ENCODE measurements at regions not wholly inside any gene's neighbourhood (a gene's known extent, or its start where the extent isn't known, plus 50 kb on each side); places are given as distances from the start of the nearest gene placed in this dataset.

DNA sequence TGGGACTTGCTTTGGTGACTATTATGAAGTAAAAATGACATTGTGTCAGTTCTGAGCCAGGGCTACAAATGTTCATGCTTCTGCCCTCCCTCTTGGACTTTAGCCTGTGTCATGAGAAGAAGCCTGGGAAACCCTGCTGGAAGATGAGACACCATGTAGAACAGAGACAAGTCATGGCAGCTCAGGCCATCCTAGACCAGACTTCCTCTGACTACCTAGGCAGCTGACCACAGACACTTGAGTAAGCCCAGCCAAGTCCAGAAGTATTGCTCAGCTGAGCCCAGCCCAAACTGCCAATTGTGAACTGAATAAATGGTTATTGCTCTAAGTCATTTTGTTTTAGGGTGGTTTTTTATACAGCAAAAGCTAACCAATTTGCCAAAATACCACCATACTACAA lies 467.6 kb upstream of the CNKSR2 start:
- no peak for FAIRE-seq
- DNase-seq (ENCODE audit: extremely low spot score, insufficient read length, low read depth): no peak

DNA sequence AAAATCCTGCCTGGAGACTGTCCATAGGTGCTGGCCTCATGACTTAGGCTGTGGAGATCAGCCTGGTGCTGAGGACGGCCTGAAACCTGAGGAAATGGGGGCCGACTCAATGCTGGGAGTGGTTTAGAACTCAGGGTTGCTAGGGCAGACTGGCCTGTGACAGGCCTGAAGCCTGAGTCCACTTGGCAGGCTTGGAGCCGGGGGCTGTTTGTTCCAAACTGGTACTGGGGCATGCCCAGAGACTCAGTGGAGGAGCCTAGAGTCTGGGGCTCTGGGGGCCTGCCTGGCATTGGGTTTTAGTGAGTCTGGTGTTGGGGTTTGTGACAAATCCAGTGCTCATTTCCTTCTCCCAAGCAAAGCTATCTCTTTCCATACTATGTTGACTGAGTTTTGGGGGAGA lies 489.7 kb upstream of the CNKSR2 start:
- no peak for DNase-seq (ENCODE audit: extremely low spot score, insufficient read length, low read depth)
- FAIRE-seq: no peak

DNA sequence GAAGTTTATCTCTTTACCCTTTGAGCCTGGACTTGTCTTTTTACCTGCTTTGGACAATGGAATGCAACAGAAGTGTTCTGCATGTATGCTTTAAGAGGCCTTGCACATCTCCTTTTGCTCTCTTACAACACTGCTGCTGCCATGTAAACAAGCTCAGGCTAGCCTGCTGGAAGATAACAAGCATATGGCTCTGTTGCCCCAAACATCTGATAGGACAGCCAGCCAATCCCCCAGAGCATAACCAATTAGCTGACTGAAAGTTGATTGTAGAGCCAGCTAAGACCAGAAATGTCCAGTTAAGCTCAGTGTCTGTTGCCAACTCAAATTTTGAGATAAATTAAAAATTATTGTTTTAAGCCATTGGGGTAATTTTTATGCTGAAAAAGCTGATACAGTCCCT lies 510.6 kb upstream of the CNKSR2 start:
- FAIRE-seq: no peak
- DNase-seq (ENCODE audit: extremely low spot score, insufficient read length, low read depth): no peak

DNA sequence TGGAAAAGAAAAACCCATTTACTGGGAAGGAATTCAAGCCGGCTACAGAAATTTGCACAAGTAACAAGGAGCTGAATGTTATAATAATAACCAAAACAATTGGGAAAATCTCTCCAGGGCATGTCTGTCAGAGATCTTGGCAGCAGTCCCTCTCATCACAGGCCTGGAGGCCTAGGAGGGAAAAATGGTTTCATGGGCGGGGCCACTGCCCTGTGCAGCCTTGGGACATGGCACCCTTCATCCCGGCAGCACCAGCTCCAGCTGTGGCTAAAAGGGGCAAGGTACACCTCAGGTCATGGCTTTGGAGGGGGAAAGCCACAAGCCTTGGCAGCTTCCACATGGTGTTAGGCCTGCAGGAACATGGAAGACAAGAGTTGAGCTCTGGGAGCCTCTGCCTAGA lies 513.1 kb upstream of the CNKSR2 start:
- FAIRE-seq (no peak), DNase-seq (ENCODE audit: extremely low spot score, insufficient read length, low read depth) (no peak)

DNA sequence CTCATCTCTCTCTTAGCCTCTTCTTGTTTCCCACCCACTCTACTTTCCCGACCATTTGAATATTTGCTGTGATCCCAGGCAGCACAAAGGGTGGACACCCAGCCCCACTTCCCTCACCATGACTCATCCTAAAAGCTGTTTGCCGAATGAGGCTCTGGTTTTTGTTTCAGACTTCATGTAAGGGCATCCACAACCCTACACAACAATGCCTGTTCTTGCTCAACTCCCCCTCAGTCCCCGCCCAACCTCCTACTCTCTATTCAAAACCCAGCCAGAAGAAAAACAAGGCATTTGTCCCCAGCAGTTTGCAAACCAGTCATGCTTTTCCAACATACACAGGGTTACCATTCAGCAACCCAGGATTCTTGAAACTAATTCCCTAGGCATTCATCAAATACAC lies 516.5 kb upstream of the CNKSR2 start:
- DNase-seq (ENCODE audit: extremely low spot score, insufficient read length, low read depth) (no peak), FAIRE-seq (no peak)

DNA sequence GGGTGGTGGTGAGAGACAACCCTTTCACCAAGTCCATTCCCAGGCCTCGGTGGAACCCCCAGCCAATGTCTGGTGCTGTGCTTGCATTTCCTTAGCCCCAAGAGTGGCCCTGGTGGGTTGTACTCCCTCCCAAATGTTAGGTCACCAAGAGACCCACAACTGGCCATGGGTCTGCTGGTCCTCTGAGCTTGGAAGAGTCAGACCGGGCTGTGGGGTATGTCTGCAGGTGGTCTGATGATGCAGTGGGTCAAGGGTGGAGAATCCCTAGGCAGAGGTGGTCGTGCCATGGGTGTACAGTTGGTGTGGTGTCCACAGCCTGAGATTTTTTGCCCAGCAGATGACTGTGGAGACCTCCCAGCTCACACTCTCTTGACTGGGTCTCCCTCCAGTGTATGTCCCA lies 535.7 kb upstream of the CNKSR2 start:
- DNase-seq (ENCODE audit: extremely low spot score, insufficient read length, low read depth) (no peak), FAIRE-seq (no peak)

DNA sequence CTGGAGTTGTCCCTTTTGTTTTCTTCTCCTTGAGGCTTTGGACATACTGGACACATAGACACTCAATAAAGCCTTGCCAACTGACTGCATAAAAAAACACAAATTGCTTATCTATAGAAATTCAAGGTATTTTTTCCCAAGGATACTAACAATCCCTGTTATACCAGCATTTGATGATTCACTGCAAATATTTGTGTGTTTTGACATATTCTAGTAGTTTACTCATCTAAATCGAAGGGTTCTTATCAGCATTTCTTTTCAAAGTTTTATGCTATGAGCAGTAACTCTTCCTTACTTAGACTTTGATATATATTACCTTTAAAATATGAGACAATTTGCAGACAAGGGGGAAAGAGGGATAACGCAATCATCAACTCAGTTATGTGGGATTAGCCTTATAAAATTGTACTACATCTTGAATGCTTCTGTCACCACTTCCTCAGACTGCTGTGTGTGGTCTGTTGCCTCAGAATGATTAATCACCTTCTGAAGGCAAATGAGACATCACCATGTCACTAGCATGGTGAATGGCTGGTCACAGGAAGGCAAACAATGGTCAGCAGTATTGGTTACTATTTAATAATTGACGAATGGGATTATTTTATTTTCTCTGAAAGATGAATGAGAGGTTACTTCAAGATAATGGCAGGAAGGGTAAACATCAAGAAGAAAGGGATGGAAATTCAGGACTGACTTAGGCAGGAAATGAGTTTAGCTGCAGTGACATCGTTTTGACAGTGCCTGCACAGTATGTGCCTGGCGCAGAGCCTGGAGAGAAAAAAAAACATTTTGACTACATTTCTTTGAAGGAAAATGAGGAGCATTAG lies 544.3 kb upstream of the CNKSR2 start:
- FAIRE-seq (no peak), DNase-seq (ENCODE audit: extremely low spot score, insufficient read length, low read depth) (no peak)

DNA sequence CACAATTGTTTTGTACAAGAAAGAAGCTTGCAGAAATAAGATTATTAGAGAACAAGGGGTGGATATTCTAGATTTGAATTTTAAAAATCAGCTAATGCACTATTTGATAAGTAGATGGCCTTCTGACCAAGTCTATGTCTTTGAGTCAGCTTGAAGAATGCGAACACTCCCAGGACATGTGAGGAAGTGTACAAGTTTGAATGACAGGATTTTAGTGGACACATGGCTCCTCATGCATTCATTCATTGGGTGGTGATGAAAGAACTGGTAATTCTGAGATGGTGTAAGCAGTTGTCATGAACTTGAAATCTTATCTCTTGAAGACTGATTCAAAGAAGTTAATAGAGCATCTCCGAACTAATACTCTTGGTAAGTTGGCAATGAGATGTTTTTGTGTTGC lies 548.2 kb upstream of the CNKSR2 start:
- no peak for DNase-seq (ENCODE audit: extremely low spot score, insufficient read length, low read depth)
- FAIRE-seq: no peak

DNA sequence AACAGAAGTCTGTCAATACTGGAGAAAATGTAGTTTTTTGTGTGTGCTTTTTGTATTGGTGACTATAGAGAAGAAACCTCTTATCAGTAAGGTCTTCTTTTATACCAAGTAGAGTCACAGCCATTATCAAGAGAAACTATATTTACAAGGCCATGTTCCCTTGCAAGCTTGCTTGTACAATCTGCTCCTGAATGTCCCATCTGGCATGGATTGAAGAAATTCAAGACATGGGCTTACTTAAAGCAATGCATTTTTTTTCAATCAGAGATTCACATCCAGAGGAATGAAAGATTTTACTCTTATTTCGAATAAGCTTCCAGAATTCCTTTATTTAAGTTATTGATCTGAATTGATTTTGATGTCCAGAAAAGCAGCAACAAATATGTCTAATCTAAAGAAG lies 537.3 kb upstream of the RPS6KA3 start:
- DNase-seq (ENCODE audit: extremely low spot score, insufficient read length, low read depth) (no peak), FAIRE-seq (no peak)

DNA sequence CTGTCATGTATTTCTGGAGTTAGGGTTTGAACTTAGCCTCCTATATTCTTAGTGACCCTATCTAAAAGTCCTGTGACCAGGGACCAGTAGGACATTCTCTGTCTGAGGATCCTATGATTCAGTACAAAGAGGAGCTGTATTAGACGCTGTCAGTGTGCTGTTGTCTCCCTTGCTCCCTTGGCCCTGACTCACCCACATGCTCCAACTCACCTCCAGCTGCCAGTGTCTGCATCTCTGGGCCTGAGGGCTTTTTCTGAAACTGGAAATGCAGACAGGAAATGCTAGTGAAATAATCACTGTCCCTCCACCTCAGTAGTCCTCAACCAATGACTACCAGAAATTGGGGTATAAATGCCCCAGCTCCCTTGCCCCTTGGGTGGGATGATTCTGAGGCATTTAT lies 535.3 kb upstream of the RPS6KA3 start:
- DNase-seq (ENCODE audit: extremely low spot score, insufficient read length, low read depth) (no peak), FAIRE-seq (no peak)

DNA sequence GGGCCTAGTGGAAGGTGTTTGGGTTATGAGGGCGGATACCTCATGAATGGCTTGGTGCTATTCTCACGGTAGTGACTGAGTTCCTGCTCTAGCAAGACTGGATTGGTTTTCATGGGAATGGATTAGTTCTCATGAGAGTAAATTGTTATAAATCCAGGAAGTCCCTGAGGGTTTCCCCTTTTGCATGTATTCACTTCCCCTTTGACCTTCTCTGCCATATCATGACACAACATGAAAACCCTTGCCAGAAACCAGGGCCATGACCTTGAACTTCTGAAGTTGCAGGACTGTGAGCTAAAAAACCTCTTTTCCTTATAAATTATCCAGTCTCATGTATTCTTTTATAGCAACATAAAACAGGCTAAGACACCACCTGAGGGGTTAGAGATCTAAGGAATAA lies 529.7 kb upstream of the RPS6KA3 start:
- no peak for DNase-seq (ENCODE audit: extremely low spot score, insufficient read length, low read depth)
- FAIRE-seq: peak; percentile 24

DNA sequence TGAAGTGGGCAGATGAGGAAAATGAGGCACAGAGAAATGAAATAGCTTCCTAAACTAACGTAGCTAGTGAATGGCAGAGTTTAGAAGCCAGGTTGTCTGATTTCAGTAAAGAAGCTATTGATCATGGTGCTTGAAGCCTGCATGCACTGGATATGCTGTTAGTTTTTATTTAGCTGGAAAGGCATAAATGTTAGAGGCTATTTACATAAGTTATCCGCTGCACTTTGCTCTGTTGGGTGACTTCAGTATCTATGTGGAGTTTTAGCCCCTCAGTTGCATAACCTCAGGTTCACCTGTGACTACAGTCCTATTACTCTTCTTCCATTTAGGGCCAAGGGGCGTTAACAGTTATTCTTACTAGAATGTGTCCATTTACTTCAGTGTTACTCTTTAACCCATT lies 522.4 kb upstream of the RPS6KA3 start:
- FAIRE-seq: no peak
- DNase-seq (ENCODE audit: extremely low spot score, insufficient read length, low read depth): no peak

DNA sequence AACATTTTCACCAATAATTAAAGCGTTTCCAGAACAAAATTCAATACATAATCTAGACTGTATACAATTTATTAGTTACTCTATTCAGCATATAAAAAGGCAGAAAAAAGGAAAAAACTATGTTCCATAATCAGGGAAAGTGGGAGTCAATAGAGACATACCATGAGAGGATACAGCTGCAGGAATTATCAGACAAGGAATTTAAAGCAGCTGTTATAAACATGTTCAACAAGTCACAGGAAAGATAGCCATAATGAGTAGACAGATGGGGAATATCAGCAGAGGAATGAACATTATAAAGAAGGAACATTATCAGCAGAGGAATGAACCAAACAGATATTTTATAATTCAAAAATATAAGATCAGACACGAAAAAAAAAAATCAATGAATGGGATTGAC lies 500.6 kb upstream of the RPS6KA3 start:
- DNase-seq (ENCODE audit: extremely low spot score, insufficient read length, low read depth): no peak
- no peak for FAIRE-seq

DNA sequence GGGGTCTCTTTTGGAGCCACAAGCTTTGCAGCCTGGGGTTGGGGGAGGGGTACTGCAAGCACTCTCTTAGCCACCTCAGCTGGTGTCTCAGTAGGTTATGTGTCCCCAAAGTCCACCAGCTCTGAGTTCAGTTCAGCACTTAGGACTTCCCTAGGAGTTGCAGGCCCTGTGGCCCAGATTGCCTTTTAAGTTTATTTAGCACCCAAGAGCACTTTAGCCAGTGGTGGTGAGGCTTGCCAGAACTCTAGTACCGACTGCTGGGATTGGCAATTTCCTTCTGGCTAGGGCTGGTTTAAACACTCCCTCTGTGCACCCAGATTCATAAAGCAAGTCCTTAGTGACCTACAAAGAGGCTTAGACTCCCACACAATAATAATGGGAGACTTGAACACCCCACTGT lies 489.9 kb upstream of the RPS6KA3 start:
- DNase-seq (ENCODE audit: extremely low spot score, insufficient read length, low read depth) (no peak), FAIRE-seq (no peak)

DNA sequence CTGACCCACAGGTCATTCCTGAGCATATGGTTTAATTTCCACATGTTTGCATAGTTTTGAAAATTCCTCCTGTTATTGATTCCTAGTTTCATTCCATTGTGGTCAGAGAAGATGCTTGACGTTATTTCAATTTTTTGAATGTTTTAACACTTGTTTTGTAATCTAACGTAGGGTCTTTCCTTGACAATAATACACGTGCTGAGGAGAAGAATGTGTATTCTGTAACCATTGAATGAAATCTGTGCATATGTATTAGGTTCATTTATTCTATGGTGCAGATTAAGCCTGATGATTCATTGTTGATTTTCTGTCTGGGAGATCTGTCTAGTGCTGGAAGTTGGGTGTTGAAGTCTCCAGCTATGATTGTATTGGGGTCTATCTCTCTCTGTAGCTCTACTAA lies 486.4 kb upstream of the RPS6KA3 start:
- FAIRE-seq: no peak
- no peak for DNase-seq (ENCODE audit: extremely low spot score, insufficient read length, low read depth)

DNA sequence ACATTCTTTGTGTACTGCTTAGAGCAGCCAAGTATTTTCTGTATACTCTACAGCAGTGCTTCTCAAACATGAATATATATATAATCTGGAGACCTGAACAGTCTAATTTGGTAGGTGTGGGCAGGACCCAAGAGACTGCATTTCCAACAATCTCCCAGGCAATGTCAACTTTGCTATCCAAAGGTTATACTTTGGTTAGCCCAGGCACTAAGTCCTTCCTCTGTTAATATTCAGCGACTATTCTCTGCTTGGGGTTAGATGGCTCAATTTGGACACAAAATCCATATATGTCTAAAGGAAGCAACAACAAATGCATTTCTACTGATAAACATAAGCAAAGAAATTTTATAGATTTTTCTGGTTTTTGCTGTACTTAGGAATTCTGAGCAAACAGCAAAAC lies 480.0 kb upstream of the RPS6KA3 start:
- DNase-seq (ENCODE audit: extremely low spot score, insufficient read length, low read depth) (no peak), FAIRE-seq (no peak)

DNA sequence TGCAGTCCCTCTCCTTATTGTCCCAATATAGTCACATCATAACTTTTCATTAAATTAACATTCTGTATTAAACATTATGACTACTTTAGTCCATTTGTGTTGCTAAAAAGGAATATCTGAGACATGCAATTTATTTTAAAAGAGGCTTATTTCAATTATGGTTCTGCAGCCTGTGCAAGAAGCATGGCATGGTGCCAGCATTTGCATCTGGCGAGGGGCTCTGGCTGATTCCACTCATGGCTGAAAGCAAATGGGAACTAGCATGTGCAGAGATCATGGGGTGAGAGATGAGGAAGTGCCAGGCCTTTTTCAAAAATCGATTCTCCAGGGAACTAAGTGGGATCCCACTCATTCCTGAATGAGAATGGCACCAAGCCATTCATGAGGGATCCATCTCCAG lies 476.3 kb upstream of the RPS6KA3 start:
- no peak for FAIRE-seq
- DNase-seq (ENCODE audit: extremely low spot score, insufficient read length, low read depth): no peak

DNA sequence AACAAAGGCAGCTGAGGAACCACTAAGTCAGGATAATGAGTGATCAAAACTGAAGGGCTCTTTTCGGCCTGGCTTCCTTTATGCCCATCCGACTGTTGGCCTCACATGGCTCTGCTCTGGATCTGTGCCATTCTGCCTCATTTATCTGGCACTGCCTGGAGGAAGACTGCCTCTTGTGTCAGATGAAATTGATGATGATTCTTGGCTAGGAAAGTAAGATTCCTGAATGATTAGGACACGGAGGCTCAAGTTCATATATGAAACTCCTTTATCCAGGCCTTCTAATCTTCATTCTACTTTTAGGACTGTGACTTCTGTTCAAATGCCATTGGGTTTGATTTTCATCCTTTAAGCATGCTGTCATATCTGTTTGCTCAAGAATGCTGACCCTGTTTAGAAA lies 475.4 kb upstream of the RPS6KA3 start:
- FAIRE-seq: no peak
- DNase-seq (ENCODE audit: extremely low spot score, insufficient read length, low read depth): no peak

DNA sequence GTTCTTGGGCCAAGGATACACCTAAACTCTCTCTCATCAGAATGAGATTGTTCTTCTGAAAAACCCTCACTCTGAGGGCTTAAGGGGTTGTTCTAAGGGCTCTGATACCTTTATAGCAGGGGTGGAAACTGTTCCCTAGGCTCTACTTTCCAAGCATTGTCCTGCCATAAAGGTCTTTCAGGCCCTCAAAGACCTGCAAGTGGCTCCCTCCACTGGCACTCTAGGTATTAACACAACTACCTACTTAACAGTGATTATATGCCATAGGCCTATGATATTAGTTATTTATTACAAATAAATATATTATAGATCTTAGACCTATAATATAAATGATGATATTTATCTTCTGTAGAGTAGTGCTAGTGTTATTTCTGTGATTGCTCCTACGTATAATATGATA lies 473.7 kb upstream of the RPS6KA3 start:
- FAIRE-seq (no peak), DNase-seq (ENCODE audit: extremely low spot score, insufficient read length, low read depth) (no peak)

DNA sequence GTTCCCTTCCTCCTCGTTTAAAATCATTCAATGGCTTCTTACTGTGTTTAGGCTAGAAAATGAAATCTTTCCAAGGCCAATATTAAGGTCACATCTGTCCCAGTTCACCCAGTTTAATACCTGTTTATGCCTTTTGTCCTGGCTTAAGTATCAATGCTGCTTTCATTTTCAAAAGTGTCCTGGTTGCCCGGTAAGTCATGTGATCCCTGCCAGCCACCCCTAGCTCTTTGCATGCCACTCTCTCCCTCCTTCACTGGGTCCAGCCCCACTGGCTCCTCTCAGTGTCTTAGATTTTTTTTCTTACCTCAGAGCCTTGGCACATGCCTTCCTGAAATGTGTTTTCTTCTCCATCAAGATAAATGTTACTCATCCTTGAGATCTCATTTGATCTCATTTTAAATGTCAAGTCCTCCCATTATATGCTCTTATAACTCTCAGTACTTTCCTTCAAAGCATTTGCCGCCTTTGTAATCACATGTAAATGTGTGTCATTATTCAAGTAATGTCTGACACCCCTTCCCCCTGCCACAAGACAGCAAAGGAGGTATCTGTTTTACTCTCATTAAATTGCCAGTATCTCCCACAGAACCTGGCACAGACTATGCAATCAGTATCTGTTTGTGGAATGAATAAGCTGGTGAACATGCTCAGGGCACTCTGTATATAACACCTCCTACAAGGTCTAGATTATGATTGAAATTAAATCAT lies 472.5 kb upstream of the RPS6KA3 start:
- no peak for FAIRE-seq
- no peak for DNase-seq (ENCODE audit: extremely low spot score, insufficient read length, low read depth)

DNA sequence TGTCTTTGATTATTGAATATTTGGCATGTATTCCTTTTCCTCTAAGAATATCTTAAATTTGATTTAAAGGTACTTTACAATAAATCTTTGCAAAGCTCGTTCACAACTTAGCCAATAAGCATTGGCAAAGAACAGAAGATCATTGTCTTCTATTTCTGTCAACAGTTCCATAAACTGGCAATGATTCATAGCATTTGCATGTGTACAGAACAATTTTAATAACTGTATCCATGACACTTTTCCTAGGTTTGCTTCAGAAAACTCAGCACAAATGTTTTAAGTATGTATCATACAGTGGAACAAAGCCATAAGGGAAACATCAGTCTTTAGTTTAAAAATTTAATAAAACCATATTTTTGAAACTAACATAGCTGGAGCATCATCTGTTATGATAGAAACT lies 462.7 kb upstream of the RPS6KA3 start:
- FAIRE-seq: no peak
- no peak for DNase-seq (ENCODE audit: extremely low spot score, insufficient read length, low read depth)

DNA sequence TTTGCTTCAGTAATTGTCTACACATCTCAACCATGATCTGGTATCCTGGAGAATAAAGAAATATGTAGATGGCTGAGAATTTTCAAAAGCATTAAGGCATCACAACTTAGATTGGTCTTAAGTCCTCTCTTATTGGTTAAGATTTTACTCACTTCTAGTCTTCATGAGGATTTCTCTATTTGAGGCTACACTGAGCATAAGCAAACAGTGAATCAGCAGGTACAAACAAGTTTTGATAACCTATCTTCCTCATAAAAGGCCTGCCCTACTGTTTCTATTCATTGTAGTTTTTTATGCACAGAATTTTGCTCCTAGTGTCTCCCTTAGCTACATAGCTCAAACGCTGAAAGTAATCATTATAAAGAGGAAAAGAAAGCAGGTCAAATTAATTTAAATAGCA lies 460.7 kb upstream of the RPS6KA3 start:
- no peak for FAIRE-seq
- DNase-seq (ENCODE audit: extremely low spot score, insufficient read length, low read depth): no peak
